HG03520 (cell line): ENCODE measurements at regions not wholly inside any gene's neighbourhood (a gene's known extent, or its start where the extent isn't known, plus 50 kb on each side); places are given as distances from the start of the nearest gene placed in this dataset.

Source experiments
- ATAC-seq: cut with Tn5 transposase; IDR thresholded peaks from one replicate; pipeline ENCODE4 v1.9.1; 2021; ENCODE audit warnings: mild to moderate bottlenecking, moderate library complexity; ENCODE audit not compliant: unreplicated experiment

GRCh38 chr19:30082611-30083010 is 140.6 kb downstream of the URI1 start:
- ATAC-seq: no peak

- no peak for ATAC-seq
These were observed 141.2 kb downstream of the URI1 start for GRCh38 chr19:30083125-30083681.

GRCh38 chr19:30083701-30084156 is 141.7 kb downstream of the URI1 start:
- no peak for ATAC-seq

GRCh38 chr19:30084390-30084819 is 142.4 kb downstream of the URI1 start:
- no peak for ATAC-seq

GRCh38 chr19:30085394-30085793 is 143.4 kb downstream of the URI1 start:
- no peak for ATAC-seq

- no peak for ATAC-seq
These were observed 144.2 kb downstream of the URI1 start for GRCh38 chr19:30086220-30086619.

- ATAC-seq: no peak
These were observed 144.9 kb downstream of the URI1 start for GRCh38 chr19:30086916-30087315.

GRCh38 chr19:30087381-30088138 is 145.5 kb downstream of the URI1 start:
- no peak for ATAC-seq

- ATAC-seq: no peak
These were observed 146.5 kb downstream of the URI1 start for GRCh38 chr19:30088567-30088966.

GRCh38 chr19:30089086-30089665 is 147.1 kb downstream of the URI1 start:
- ATAC-seq: no peak

- no peak for ATAC-seq
These were observed 148.4 kb downstream of the URI1 start for GRCh38 chr19:30090476-30090875.

GRCh38 chr19:30090963-30091362 is 148.9 kb downstream of the URI1 start:
- ATAC-seq: no peak

- no peak for ATAC-seq
These were observed 149.4 kb downstream of the URI1 start for GRCh38 chr19:30091456-30091855.

- no peak for ATAC-seq
These were observed 149.8 kb downstream of the URI1 start for GRCh38 chr19:30091856-30092255.

GRCh38 chr19:30092721-30093569 is 150.9 kb downstream of the URI1 start:
- no peak for ATAC-seq

- ATAC-seq: no peak
These were observed 152.1 kb downstream of the URI1 start for GRCh38 chr19:30093966-30094755.

GRCh38 chr19:30094756-30095140 is 152.7 kb downstream of the URI1 start:
- no peak for ATAC-seq

GRCh38 chr19:30095171-30095570 is 153.1 kb downstream of the URI1 start:
- no peak for ATAC-seq

GRCh38 chr19:30096596-30097370 is 154.7 kb downstream of the URI1 start:
- no peak for ATAC-seq
